CD4-positive, alpha-beta memory T cell (primary cell): ENCODE measurements at regions not wholly inside any gene's neighbourhood (a gene's known extent, or its start where the extent isn't known, plus 50 kb on each side); places are given as distances from the start of the nearest gene placed in this dataset.

Experiments used
- CTCF ChIA-PET: fragments of 350-600 bp; sonication (Branson Sonifier 250); formaldehyde crosslinking; loops from one replicate; lab custom pipeline; 2021; ENCODE audit warnings: inconsistent platforms; ENCODE audit not compliant: partially characterized antibody; lab: Charles Lee
- POLR2A ChIA-PET: fragments of 350-600 bp; sonication (Branson Sonifier 250); formaldehyde crosslinking; loops from one replicate; lab custom pipeline; 2021; ENCODE audit not compliant: partially characterized antibody; lab: Charles Lee
- DNase-seq, 5 donors: peaks; one replicate each; pipeline versions ENCODE4 v3.0.0 to v3.0.0-alpha.2; 2020 to 2022; ENCODE audit warnings: mixed read lengths in 1 of 5
- H3K27ac ChIP-seq: one replicate; pipeline ENCODE4 v1.7.0; 2013; ENCODE audit warnings: low read depth, low read length
- H3K27me3 ChIP-seq: 2 replicates; pipeline ENCODE4 v1.7.0; 2013; ENCODE audit warnings: mild to moderate bottlenecking, low read length, moderate library complexity; ENCODE audit not compliant: insufficient read depth
- H3K36me3 ChIP-seq: 2 replicates; pipeline ENCODE4 v1.7.0; 2013; ENCODE audit warnings: mild to moderate bottlenecking, low read length, moderate library complexity; ENCODE audit not compliant: insufficient read depth
- H3K4me1 ChIP-seq: 2 replicates; pipeline ENCODE4 v1.7.0; 2013; ENCODE audit warnings: mild to moderate bottlenecking, low read length, moderate library complexity; ENCODE audit not compliant: insufficient read depth
- H3K4me3 ChIP-seq, 2 donors: one replicate each; pipeline ENCODE4 v1.7.0; 2013; ENCODE audit warnings: low read length in 2 of 2, mild to moderate bottlenecking in 1 of 2
- H3K9me3 ChIP-seq, 2 donors: one replicate each; pipeline ENCODE4 v1.7.0; 2013; ENCODE audit warnings: low read length in 2 of 2, control low read depth in 1 of 2; ENCODE audit not compliant: control insufficient read depth in 1 of 2
- H3K27ac Mint-ChIP-seq, 7 donors: one replicate each; pipeline ENCODE4 v1.8.0; 2020 to 2021; ENCODE audit warnings: mixed read lengths in 7 of 7, mild to moderate bottlenecking in 6 of 7, inconsistent platforms in 3 of 7, moderate library complexity in 3 of 7
- H3K27me3 Mint-ChIP-seq, 2 donors: one replicate each; pipeline ENCODE4 v1.8.0; 2020 to 2021; ENCODE audit warnings: mixed read lengths in 2 of 2
- H3K36me3 Mint-ChIP-seq, 2 donors: one replicate each; pipeline ENCODE4 v1.8.0; 2020 to 2021; ENCODE audit warnings: mixed read lengths in 2 of 2, inconsistent platforms in 1 of 2, mild to moderate bottlenecking in 1 of 2
- H3K4me1 Mint-ChIP-seq, 4 donors: one replicate each; pipeline ENCODE4 v1.8.0; 2020 to 2021; ENCODE audit warnings: mixed read lengths in 4 of 4, mild to moderate bottlenecking in 1 of 4
- H3K4me3 Mint-ChIP-seq, 8 donors: one replicate each; pipeline ENCODE4 v1.8.0; 2020 to 2021; ENCODE audit warnings: mixed read lengths in 8 of 8, mild to moderate bottlenecking in 7 of 8, moderate library complexity in 6 of 8, inconsistent platforms in 3 of 8
- H3K9me3 Mint-ChIP-seq, 8 donors: one replicate each; pipeline ENCODE4 v1.8.0; 2020 to 2021; ENCODE audit warnings: mixed read lengths in 8 of 8, mild to moderate bottlenecking in 5 of 8, inconsistent platforms in 3 of 8, moderate library complexity in 1 of 8
- intact Hi-C: fragments of 100-400 bp; cut with micrococcal nuclease; formaldehyde crosslinking; loops from one replicate; pipeline ENCODE4 v1.15.1; 2023

- Mint-ChIP-seq H3K9me3 (no peaks in the 10 kb centered on the region), H3K4me1 (no peaks in the 10 kb centered on the region), H3K36me3 (no peaks in the 10 kb centered on the region), H3K4me3 (no peak overlapping the region), H3K27me3 (peaks cover 18 to 21% of the 10 kb centered on the region in 2 donors), H3K27ac (no peak overlapping the region)
- CTCF ChIA-PET = interaction anchor here (1.0 to 1.6 kb wide), 2 partner anchors 9 to 13 kb away, joined by 3 to 4 read pairs; no protein-coding TSS in a partner anchor
- H3K36me3 ChIP-seq = no peaks in the 10 kb centered on the region
- no peak for DNase-seq
- intact Hi-C loops = no loop called here
- H3K27ac ChIP-seq = no peak overlapping the region
- POLR2A ChIA-PET = no interaction called here
- H3K27me3 ChIP-seq = peaks cover 4% of the 10 kb centered on the region
- no peaks in the 10 kb centered on the region for H3K4me1 ChIP-seq
- no peaks in the 10 kb centered on the region for H3K9me3 ChIP-seq
- no peak overlapping the region for H3K4me3 ChIP-seq
Measured at GRCh38 chr18:8996771-8997432, 105.6 kb upstream of the NDUFV2 start.

- Histone ChIP-seq H3K4me3 (no peak overlapping the region), H3K9me3 (no peaks in the 10 kb centered on the region), H3K4me1 (no peaks in the 10 kb centered on the region), H3K27ac (no peak overlapping the region), H3K27me3 (peaks cover 4% of the 10 kb centered on the region), H3K36me3 (no peaks in the 10 kb centered on the region)
- H3K36me3 Mint-ChIP-seq = no peaks in the 10 kb centered on the region
- ChIA-PET CTCF (interaction anchor here (1.6 kb wide), 1 partner anchor 10 kb away, joined by 4 read pairs; no protein-coding TSS in a partner anchor), POLR2A (no interaction called here)
- H3K4me1 Mint-ChIP-seq = no peaks in the 10 kb centered on the region
- no peak for DNase-seq
- H3K27me3 Mint-ChIP-seq = peaks cover 22 to 24% of the 10 kb centered on the region in 2 donors
- H3K27ac Mint-ChIP-seq = no peak overlapping the region
- H3K4me3 Mint-ChIP-seq = no peak overlapping the region
- peaks cover 0 to 5% (median 0%) of the 10 kb centered on the region in 8 donors for H3K9me3 Mint-ChIP-seq
- intact Hi-C loops = no loop called here
Measured at GRCh38 chr18:8997634-8998033, 104.9 kb upstream of the NDUFV2 start.

GRCh38 chr18:8998481-8999217, 103.8 kb upstream of the NDUFV2 start:
- Histone ChIP-seq H3K27me3 (peaks cover 4% of the 10 kb centered on the region), H3K9me3 (no peaks in the 10 kb centered on the region), H3K27ac (no peak overlapping the region), H3K36me3 (no peaks in the 10 kb centered on the region), H3K4me1 (no peaks in the 10 kb centered on the region), H3K4me3 (no peak overlapping the region)
- ChIA-PET POLR2A (no interaction called here), CTCF (interaction anchor here (2.0 kb wide), 1 partner anchor 11 kb away, joined by 6 read pairs; no protein-coding TSS in a partner anchor)
- no peak overlapping the region for H3K27ac Mint-ChIP-seq
- H3K36me3 Mint-ChIP-seq = no peaks in the 10 kb centered on the region
- intact Hi-C loops = no loop called here
- H3K4me3 Mint-ChIP-seq = no peak overlapping the region
- H3K4me1 Mint-ChIP-seq = no peaks in the 10 kb centered on the region
- H3K9me3 Mint-ChIP-seq = peaks cover 0 to 10% (median 6%) of the 10 kb centered on the region in 8 donors
- DNase-seq = no peak
- H3K27me3 Mint-ChIP-seq = peaks cover 22 to 26% of the 10 kb centered on the region in 2 donors

GRCh38 chr18:8999872-9000271, 102.6 kb upstream of the NDUFV2 start:
- intact Hi-C loops = no loop called here
- ChIA-PET CTCF (interaction anchor here (1.5 to 2.0 kb wide), 2 partner anchors 9 to 12 kb away, joined by 3 to 6 read pairs; no protein-coding TSS in a partner anchor), POLR2A (no interaction called here)
- H3K27me3 ChIP-seq = peaks cover 4% of the 10 kb centered on the region
- Mint-ChIP-seq H3K4me1 (no peaks in the 10 kb centered on the region), H3K36me3 (no peaks in the 10 kb centered on the region), H3K27me3 (peaks cover 22 to 23% of the 10 kb centered on the region in 2 donors), H3K27ac (no peak overlapping the region), H3K9me3 (peaks cover 0 to 11% (median 9%) of the 10 kb centered on the region in 8 donors), H3K4me3 (no peak overlapping the region)
- H3K9me3 ChIP-seq = no peaks in the 10 kb centered on the region
- no peak overlapping the region for H3K4me3 ChIP-seq
- H3K36me3 ChIP-seq = no peaks in the 10 kb centered on the region
- no peak for DNase-seq
- no peaks in the 10 kb centered on the region for H3K4me1 ChIP-seq
- no peak overlapping the region for H3K27ac ChIP-seq

- Mint-ChIP-seq H3K27me3 (peaks cover 23 to 24% of the 10 kb centered on the region in 2 donors), H3K27ac (no peak overlapping the region), H3K4me3 (no peak overlapping the region), H3K36me3 (no peaks in the 10 kb centered on the region), H3K4me1 (no peaks in the 10 kb centered on the region), H3K9me3 (peaks cover 0 to 11% (median 9%) of the 10 kb centered on the region in 8 donors)
- CTCF ChIA-PET = interaction anchor here (1.5 kb wide), 1 partner anchor 10 kb away, joined by 3 read pairs; no protein-coding TSS in a partner anchor
- Histone ChIP-seq H3K9me3 (no peaks in the 10 kb centered on the region), H3K27me3 (peaks cover 4% of the 10 kb centered on the region), H3K4me3 (no peak overlapping the region), H3K4me1 (no peaks in the 10 kb centered on the region), H3K36me3 (no peaks in the 10 kb centered on the region), H3K27ac (no peak overlapping the region)
- no peak for DNase-seq
- POLR2A ChIA-PET = no interaction called here
- intact Hi-C loops = no loop called here
Measured at GRCh38 chr18:9000733-9001132, 101.8 kb upstream of the NDUFV2 start.

- Mint-ChIP-seq H3K27me3 (peaks cover 23 to 24% of the 10 kb centered on the region in 2 donors), H3K4me3 (no peak overlapping the region), H3K36me3 (no peaks in the 10 kb centered on the region), H3K4me1 (no peaks in the 10 kb centered on the region), H3K27ac (no peak overlapping the region), H3K9me3 (peaks cover 0 to 11% (median 9%) of the 10 kb centered on the region in 8 donors)
- H3K4me3 ChIP-seq = no peak overlapping the region
- H3K27me3 ChIP-seq = peaks cover 4% of the 10 kb centered on the region
- CTCF ChIA-PET = interaction anchor here (1.0 kb wide), 1 partner anchor 13 kb away, joined by 3 read pairs; no protein-coding TSS in a partner anchor
- intact Hi-C loops = no loop called here
- DNase-seq = no peak
- H3K4me1 ChIP-seq = peaks cover 3% of the 10 kb centered on the region
- H3K27ac ChIP-seq = no peak overlapping the region
- no peaks in the 10 kb centered on the region for H3K36me3 ChIP-seq
- POLR2A ChIA-PET = no interaction called here
- no peaks in the 10 kb centered on the region for H3K9me3 ChIP-seq
Measured at GRCh38 chr18:9001209-9001608, 101.3 kb upstream of the NDUFV2 start.

GRCh38 chr18:9003406-9004100, 98.9 kb upstream of the NDUFV2 start:
- H3K27ac Mint-ChIP-seq = no peak overlapping the region
- Histone ChIP-seq H3K4me1 (peaks cover 3% of the 10 kb centered on the region), H3K4me3 (no peak overlapping the region), H3K27ac (no peak overlapping the region), H3K36me3 (no peaks in the 10 kb centered on the region), H3K9me3 (no peaks in the 10 kb centered on the region), H3K27me3 (peaks cover 4% of the 10 kb centered on the region)
- no peak overlapping the region for H3K4me3 Mint-ChIP-seq
- intact Hi-C loops = no loop called here
- H3K4me1 Mint-ChIP-seq = no peaks in the 10 kb centered on the region
- H3K36me3 Mint-ChIP-seq = no peaks in the 10 kb centered on the region
- no peak for DNase-seq
- ChIA-PET CTCF (no interaction called here), POLR2A (no interaction called here)
- peaks cover 21 to 23% of the 10 kb centered on the region in 2 donors for H3K27me3 Mint-ChIP-seq
- H3K9me3 Mint-ChIP-seq = peaks cover 0 to 13% (median 9%) of the 10 kb centered on the region in 8 donors
